Vagina (tissue), 2 donors: ENCODE measurements at regions not wholly inside any gene's neighbourhood (a gene's known extent, or its start where the extent isn't known, plus 50 kb on each side); places are given as distances from the start of the nearest gene placed in this dataset.

Experiments
- DNase-seq, 2 donors: peaks; one replicate each; pipeline ENCODE4 v3.0.0-alpha.2; 2017; ENCODE audit errors: extremely low spot score in 2 of 2
- H3K27ac ChIP-seq: fragments of 200-600 bp; sonication (generic); one replicate; pipeline ENCODE4 v1.5.1; 2019
- H3K27me3 ChIP-seq: fragments of 200-600 bp; sonication (generic); one replicate; pipeline ENCODE4 v1.5.1; 2019
- H3K36me3 ChIP-seq, 2 donors: fragments of 200-600 bp; sonication (generic); one replicate each; pipeline ENCODE4 v1.5.1; 2017 to 2019
- H3K4me1 ChIP-seq: fragments of 200-600 bp; sonication (generic); one replicate; pipeline ENCODE4 v1.5.1; 2019
- H3K4me3 ChIP-seq, 2 donors: fragments of 200-600 bp; sonication (generic); 1 replicate in 1 of 2; 2 replicates in 1 of 2; pipeline ENCODE4 v1.5.1; 2016 to 2019
- H3K9me3 ChIP-seq: fragments of 200-600 bp; sonication (generic); one replicate; pipeline ENCODE4 v1.5.1; 2019
- CTCF ChIP-seq, 3 experiments: fragments of 450-650 bp in 2 of 3; fragments of 200-600 bp in 1 of 3; sonication (generic) in 1 of 3; IDR thresholded peaks; one replicate each; pipeline ENCODE4 v1.5.1; 2017 to 2019; ENCODE audit warnings: antibody characterized with exemption in 3 of 3, mild to moderate bottlenecking in 2 of 3, moderate library complexity in 2 of 3
- POLR2A ChIP-seq, 2 donors: fragments of 450-650 bp; IDR thresholded peaks; one replicate each; pipeline ENCODE4 v1.6.1; 2017; ENCODE audit warnings: antibody characterized with exemption in 2 of 2, mild to moderate bottlenecking in 2 of 2, moderate library complexity in 2 of 2
- POLR2AphosphoS5 ChIP-seq, 2 donors: sonication (generic); formaldehyde crosslinking; IDR thresholded peaks; one replicate each; pipeline ENCODE4 v1.9.0; 2017; ENCODE audit warnings: antibody characterized with exemption in 2 of 2, mild to moderate bottlenecking in 2 of 2, low read depth in 1 of 2; ENCODE audit not compliant: insufficient read depth in 1 of 2
- intact Hi-C: fragments of 100-400 bp; cut with DNase I; formaldehyde crosslinking; loops from one replicate; pipeline ENCODE4 v1.15.1; 2023

- Histone ChIP-seq H3K27ac (no peak overlapping the region), H3K4me3 (no peak overlapping the region), H3K9me3 (no peaks in the 10 kb centered on the region), H3K36me3 (no peaks in the 10 kb centered on the region), H3K27me3 (no peaks in the 10 kb centered on the region), H3K4me1 (peaks cover 9% of the 10 kb centered on the region)
- TF ChIP-seq CTCF (IDR thresholded peaks at IDR 0.05), result no peak
- TF ChIP-seq POLR2A (IDR thresholded peaks at IDR 0.05), result no peak
- TF ChIP-seq POLR2AphosphoS5 (IDR thresholded peaks at IDR 0.05; ENCODE audit: insufficient read depth in 1 of 2, low read depth in 1 of 2), result no peak
- intact Hi-C loops, result no loop called here
- no peak for DNase-seq
Observed at GRCh38 chr2:35929551-35929950, 426.0 kb upstream of the CRIM1 start.

- H3K36me3 ChIP-seq, result no peaks in the 10 kb centered on the region
- H3K9me3 ChIP-seq, result no peaks in the 10 kb centered on the region
- H3K4me1 ChIP-seq, result no peaks in the 10 kb centered on the region
- H3K27ac ChIP-seq, result no peak overlapping the region
- DNase-seq, result no peak
- no peak overlapping the region for H3K4me3 ChIP-seq
- H3K27me3 ChIP-seq, result no peaks in the 10 kb centered on the region
- intact Hi-C loops, result no loop called here
- TF ChIP-seq POLR2AphosphoS5 (IDR thresholded peaks at IDR 0.05; ENCODE audit: insufficient read depth in 1 of 2, low read depth in 1 of 2) (no peak), POLR2A (IDR thresholded peaks at IDR 0.05) (no peak), CTCF (IDR thresholded peaks at IDR 0.05) (no peak)
Observed at GRCh38 chr2:35920061-35920460, 435.5 kb upstream of the CRIM1 start.

- Histone ChIP-seq H3K27ac (no peak overlapping the region), H3K4me3 (no peak overlapping the region), H3K9me3 (no peaks in the 10 kb centered on the region), H3K4me1 (no peaks in the 10 kb centered on the region), H3K27me3 (no peaks in the 10 kb centered on the region), H3K36me3 (no peaks in the 10 kb centered on the region)
- DNase-seq, result no peak
- intact Hi-C loops, result no loop called here
- TF ChIP-seq POLR2A (IDR thresholded peaks at IDR 0.05) (no peak), CTCF (IDR thresholded peaks at IDR 0.05) (no peak), POLR2AphosphoS5 (IDR thresholded peaks at IDR 0.05; ENCODE audit: insufficient read depth in 1 of 2, low read depth in 1 of 2) (no peak)
Observed at GRCh38 chr2:35915261-35915660, 440.3 kb upstream of the CRIM1 start.

- TF ChIP-seq POLR2A (IDR thresholded peaks at IDR 0.05) (no peak), POLR2AphosphoS5 (IDR thresholded peaks at IDR 0.05; ENCODE audit: insufficient read depth in 1 of 2, low read depth in 1 of 2) (no peak), CTCF (IDR thresholded peaks at IDR 0.05) (no peak)
- intact Hi-C loops, result no loop called here
Observed at GRCh38 chr2:35891936-35892335, 463.6 kb upstream of the CRIM1 start.

GRCh38 chr2:35891528-35891927 is 464.1 kb upstream of the CRIM1 start:
- Histone ChIP-seq H3K36me3 (no peaks in the 10 kb centered on the region), H3K27me3 (no peaks in the 10 kb centered on the region), H3K9me3 (no peaks in the 10 kb centered on the region), H3K4me1 (no peaks in the 10 kb centered on the region), H3K4me3 (no peak overlapping the region), H3K27ac (no peak overlapping the region)
- DNase-seq, result no peak
- TF ChIP-seq POLR2AphosphoS5 (IDR thresholded peaks at IDR 0.05; ENCODE audit: insufficient read depth in 1 of 2, low read depth in 1 of 2) (no peak), POLR2A (IDR thresholded peaks at IDR 0.05) (no peak), CTCF (IDR thresholded peaks at IDR 0.05) (no peak)
- intact Hi-C loops, result no loop called here

More at GRCh38 chr2:35891936-35892335, 463.6 kb upstream of the CRIM1 start:
- DNase-seq, result no peak
- Histone ChIP-seq H3K27me3 (no peaks in the 10 kb centered on the region), H3K9me3 (no peaks in the 10 kb centered on the region), H3K36me3 (no peaks in the 10 kb centered on the region), H3K4me1 (no peaks in the 10 kb centered on the region), H3K4me3 (no peak overlapping the region), H3K27ac (no peak overlapping the region)
